GM12891 (cell line): ENCODE measurements at regions not wholly inside any gene's neighbourhood (a gene's known extent, or its start where the extent isn't known, plus 50 kb on each side); places are given as distances from the start of the nearest gene placed in this dataset.

Source experiments
- DNase-seq: peaks from one replicate; pipeline ENCODE4 v3.0.0; 2011; ENCODE audit warnings: low spot score; ENCODE audit not compliant: insufficient read length
- FAIRE-seq: peaks from 2 replicates; lab custom pipeline; 2011; peaks lifted over from hg19 to GRCh38; lab: Jason Lieb, UNC
- PAX5 ChIP-seq: IDR thresholded peaks from 2 replicates; pipeline ENCODE4 v1.6.1; 2011; ENCODE audit warnings: low read length, moderate library complexity, mild to moderate bottlenecking; ENCODE audit not compliant: insufficient read depth, severe bottlenecking
- POLR2A ChIP-seq: IDR thresholded peaks from 2 replicates; pipeline ENCODE4 v1.6.1; 2011; ENCODE audit warnings: low read depth, low read length, control low read depth
- POLR2AphosphoS5 ChIP-seq: IDR thresholded peaks from 2 replicates; pipeline ENCODE4 v1.6.1; 2011; ENCODE audit warnings: low read depth, low read length, control low read depth
- POU2F2 ChIP-seq: IDR thresholded peaks from 2 replicates; pipeline ENCODE4 v1.6.1; 2011; ENCODE audit warnings: low read depth, mild to moderate bottlenecking, control low read depth, low read length, moderate library complexity
- SPI1 ChIP-seq: IDR thresholded peaks from 2 replicates; pipeline ENCODE4 v1.6.1; 2011; ENCODE audit warnings: low read depth, low read length, control low read depth
- TAF1 ChIP-seq: IDR thresholded peaks from 2 replicates; pipeline ENCODE4 v1.6.1; 2011; ENCODE audit warnings: low read depth, low read length, control low read depth

DNA sequence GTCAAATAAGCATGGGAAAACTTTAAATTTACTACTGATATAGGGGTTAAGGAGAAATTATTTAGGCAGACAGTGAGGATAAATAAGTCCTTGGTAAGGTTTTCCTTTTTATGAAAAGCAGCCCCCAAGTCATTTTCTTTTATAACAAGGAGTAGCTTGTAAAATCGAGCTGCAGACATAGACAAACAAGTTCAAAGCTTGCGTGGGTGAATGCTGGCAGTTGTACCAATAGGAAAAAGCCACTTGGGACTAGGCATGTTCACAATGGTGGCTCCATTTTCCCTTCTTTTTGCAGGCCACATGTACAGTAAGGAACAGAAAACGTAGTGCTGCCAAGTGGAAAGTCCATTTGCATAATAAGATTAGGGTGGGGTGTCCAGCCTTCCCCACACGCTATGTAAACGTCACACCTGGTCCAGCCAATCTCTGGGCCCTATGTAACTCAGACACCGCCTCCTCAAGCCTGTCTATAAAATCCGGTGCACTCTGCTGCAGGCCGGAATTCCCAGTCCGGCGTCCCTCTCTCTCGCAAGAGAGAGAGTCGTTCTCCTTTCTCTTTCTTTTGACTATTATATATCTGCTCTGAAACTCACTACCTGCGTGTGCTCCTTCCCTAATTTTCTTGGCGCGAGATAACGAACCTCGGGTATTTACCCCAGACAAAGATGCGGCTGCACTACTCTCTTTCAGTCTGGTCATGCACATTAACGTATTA, 217.1 kb upstream of the MAN1A1 start:
- FAIRE-seq, result no peak
- TF ChIP-seq TAF1, result no peak
- no peak for TF ChIP-seq POLR2AphosphoS5
- TF ChIP-seq PAX5, result no peak
- no peak for TF ChIP-seq POLR2A
- no peak for TF ChIP-seq POU2F2
- no peak for DNase-seq

DNA sequence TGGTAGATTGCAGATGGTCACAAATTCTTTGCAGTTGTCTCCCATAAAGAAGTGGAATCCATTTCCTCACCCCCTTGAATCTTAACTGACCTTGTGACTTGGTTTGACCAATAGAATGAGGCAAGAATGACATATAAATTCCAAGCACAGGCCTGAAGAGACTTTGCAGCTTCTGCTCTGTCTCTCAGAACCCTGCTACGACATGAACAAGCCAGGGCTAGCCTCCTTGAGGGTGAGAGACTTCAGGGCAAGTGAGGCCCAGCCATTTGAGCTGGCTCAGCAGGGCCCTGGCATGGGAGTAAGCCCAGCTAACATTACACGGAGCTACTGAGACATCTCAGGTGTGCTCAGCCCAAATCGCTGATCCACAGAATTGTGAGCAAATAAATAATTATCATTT, 216.3 kb upstream of the MAN1A1 start:
- FAIRE-seq (no peak), DNase-seq (no peak)
- TF ChIP-seq PAX5 (no peak), POLR2AphosphoS5 (no peak), POLR2A (no peak), POU2F2 (no peak), TAF1 (no peak), SPI1 (no peak)

DNA sequence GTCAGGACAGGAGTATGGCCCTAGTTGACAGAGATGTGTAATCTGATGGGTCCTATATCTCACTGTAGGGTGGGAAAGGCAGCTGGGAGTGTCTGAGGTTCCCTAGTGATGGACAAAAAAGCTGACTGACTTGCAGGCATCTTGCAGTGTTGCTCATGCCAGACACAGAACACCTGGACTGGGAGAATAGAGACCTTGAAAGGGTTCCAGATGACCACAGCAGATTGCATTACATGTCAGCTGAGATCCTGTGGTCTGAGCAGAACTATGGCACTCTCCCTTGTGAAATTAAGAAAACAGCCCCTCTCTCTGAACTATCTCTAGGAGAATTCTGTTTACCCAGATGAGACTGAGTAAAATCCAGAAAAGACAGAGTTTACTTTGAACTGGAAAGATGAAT, 212.6 kb upstream of the MAN1A1 start:
- no peak for DNase-seq
- TF ChIP-seq POLR2A (no peak), POU2F2 (no peak), POLR2AphosphoS5 (no peak), SPI1 (no peak), PAX5 (no peak), TAF1 (no peak)
- no peak for FAIRE-seq

DNA sequence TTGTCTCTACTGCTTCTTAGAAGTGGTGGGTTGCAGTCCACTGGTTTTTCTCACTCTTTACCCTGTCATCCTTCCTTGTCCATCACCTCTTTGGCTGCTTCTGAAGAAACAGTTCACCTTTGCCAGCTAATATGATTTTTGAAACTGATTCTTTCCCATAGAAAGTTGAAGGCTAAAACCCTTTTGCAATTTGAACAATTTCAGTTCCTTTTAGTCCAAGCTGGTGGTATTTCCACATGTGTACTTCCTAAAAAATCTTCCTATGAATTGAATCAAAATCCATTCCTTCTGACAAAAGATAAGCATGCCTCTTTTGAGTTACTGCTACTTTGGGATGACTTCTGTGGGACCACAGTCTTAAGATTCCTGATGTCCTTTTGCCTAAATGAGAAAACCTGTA, 210.0 kb upstream of the MAN1A1 start:
- no peak for TF ChIP-seq POU2F2
- TF ChIP-seq POLR2A, result no peak
- no peak for DNase-seq
- no peak for FAIRE-seq

DNA sequence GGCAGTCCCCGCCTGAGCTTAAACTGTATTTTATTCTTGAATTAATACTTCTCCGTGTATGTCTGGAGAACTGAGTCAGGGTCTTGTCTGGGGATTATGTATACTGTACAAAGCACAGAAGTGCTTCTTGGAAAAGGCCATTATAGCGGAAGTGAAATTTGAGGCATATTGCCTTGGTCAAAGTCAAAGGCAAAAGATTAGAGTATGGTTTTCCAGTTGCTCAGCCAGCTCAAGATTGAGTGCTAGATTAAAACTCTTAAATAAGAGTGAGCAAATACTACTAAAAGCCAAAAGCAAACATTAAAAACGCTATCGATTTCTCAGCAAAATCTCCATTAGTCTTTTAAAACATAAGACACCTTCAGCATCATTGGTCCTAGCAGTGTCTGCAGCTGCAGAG, 207.7 kb upstream of the MAN1A1 start:
- DNase-seq (no peak), FAIRE-seq (no peak)
- TF ChIP-seq PAX5 (no peak), POU2F2 (no peak), POLR2AphosphoS5 (no peak), POLR2A (no peak), SPI1 (no peak)

DNA sequence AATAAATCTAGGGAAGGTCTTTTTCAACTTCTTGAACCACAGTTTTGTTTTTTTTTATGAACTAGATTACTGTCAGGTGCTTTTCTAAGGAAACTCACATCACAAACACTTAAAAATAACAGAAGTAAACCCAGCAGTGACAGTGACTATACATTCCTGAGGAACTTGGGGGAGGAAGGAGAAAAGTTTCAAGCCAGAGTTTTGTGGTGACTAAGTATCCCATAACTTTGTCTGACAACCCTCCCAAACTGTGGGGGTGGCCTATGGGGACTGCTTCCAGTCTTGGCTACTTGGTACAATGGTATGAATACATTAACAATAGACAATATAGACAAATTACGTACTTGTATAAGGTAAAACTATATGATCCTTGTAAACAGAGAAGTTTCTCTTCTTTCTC, 202.5 kb upstream of the MAN1A1 start:
- FAIRE-seq, result no peak
- TF ChIP-seq PAX5, result no peak
- no peak for TF ChIP-seq SPI1
- no peak for TF ChIP-seq TAF1
- no peak for TF ChIP-seq POU2F2
- TF ChIP-seq POLR2A, result no peak
- TF ChIP-seq POLR2AphosphoS5, result no peak
- DNase-seq, result no peak

DNA sequence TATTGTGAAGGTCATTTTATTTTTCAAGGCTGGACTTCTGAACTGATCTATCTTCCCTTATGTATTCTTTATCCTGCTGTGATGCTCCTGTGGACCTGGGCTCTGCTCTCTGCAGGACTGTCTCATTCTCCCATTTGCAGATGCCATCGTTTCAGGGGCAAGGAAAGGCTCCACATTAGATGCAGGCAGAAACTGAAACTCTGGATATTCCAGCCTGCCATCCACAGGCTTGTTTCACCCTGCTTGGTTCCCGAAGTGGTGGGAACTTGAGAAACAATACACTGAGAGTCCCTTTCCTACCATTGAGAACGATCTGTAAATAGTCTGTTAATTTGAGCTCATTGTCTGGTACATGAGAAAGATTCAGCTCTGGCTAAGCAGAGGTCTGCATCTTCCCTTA, 197.5 kb upstream of the MAN1A1 start:
- no peak for FAIRE-seq
- no peak for TF ChIP-seq SPI1
- no peak for TF ChIP-seq POU2F2
- TF ChIP-seq POLR2AphosphoS5, result no peak
- TF ChIP-seq POLR2A, result no peak
- TF ChIP-seq TAF1, result no peak
- no peak for TF ChIP-seq PAX5

DNA sequence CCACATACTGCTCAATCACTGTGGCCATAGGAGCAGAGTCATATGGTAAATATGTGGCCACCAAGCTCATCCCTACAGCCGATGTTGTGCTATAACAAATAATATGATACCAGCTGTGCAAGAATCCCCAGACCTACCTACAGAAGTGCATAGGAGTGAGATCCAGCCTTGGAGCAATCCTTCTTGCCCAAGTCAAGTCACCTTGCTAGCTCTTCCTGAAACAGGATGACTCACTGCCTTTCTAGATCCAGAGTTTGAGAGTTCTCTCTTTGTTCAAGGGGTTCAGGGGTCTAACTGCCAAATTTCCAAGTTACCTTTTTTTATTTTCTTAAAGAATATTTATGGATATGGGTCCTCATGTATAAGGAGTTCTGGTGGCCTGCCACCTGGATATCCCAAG, 195.7 kb upstream of the MAN1A1 start:
- no peak for FAIRE-seq
- TF ChIP-seq POLR2A (no peak), POLR2AphosphoS5 (no peak), TAF1 (no peak), POU2F2 (no peak), SPI1 (no peak), PAX5 (no peak)
- DNase-seq, result no peak

More for the DNA sequence above, 197.5 kb upstream of the MAN1A1 start:
- DNase-seq, result no peak

DNA sequence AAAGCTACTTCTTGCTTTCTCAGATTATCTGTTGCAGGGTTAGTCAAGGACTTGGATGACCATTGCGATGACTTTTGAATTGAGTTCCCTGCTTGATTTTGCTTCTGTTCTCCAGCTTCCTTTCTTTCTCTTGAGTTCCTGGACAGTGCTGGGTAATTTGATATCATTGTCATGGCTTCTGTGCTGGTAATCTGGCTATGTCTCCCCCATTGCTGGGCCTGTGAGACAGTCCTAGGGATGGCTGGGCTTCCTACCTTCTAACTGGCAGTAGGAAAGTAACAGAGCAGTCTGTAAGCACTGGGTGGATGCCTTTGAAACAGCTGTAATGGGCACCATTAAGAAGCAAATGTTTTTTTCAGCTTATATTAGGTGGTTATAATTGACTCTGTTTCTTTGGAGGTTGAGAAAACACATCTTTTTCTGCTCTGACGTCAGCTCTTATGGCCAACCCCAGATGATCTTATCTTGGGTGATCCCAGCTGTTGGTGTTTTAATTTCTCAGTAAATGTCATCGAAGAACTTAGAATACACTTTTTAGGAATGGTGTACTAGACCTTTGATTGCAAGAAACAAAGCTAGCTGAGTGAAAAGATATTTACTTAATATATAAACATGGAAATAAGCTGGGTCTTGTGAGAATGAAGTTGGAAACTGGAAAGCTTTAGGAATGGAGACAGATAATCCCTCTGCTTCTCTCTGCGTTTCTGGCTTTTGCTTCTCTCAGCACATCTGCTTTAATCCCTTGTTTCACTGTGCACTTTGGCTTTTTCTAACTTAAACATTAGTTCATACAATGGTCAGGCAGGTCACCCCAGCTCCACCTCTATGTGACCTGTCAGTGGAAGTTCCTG, 195.0 kb upstream of the MAN1A1 start:
- DNase-seq, result no peak
- FAIRE-seq, result no peak
- no peak for TF ChIP-seq POLR2A

DNA sequence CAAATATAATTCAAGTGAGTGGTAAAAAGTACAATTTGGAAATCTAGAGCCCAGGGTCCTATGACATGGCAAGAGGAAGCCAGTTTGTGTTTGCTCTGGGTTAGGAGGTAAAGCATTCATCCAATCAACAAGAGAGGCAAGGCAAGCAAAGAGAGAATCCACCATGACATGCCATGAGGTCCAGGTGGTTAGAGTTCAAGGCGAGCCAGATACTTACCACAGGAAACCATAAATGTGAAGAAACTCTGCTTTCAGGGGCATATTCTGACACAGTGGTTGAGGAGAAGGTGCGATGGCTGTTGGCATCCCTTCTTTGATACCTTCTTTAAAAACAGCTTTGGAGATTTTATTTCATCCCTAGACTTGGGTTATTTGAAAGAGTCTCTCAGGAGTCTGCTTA, 193.8 kb upstream of the MAN1A1 start:
- no peak for FAIRE-seq
- DNase-seq, result no peak
- TF ChIP-seq SPI1, result no peak
- TF ChIP-seq TAF1, result no peak
- no peak for TF ChIP-seq POLR2A
- no peak for TF ChIP-seq POU2F2
- TF ChIP-seq POLR2AphosphoS5, result no peak
- TF ChIP-seq PAX5, result no peak
